Endothelial cell of umbilical vein (primary cell): ENCODE measurements at regions not wholly inside any gene's neighbourhood (a gene's known extent, or its start where the extent isn't known, plus 50 kb on each side); places are given as distances from the start of the nearest gene placed in this dataset.
"Not testable (repeated sequence)": the region's sequence is repeated elsewhere in the genome, so short reads cannot be mapped to it uniquely, and the experiment has no call there.

Source experiments
- CTCF ChIP-seq, 2 donors: IDR thresholded peaks; 1 replicate in 1 of 2; 2 replicates in 1 of 2; pipeline ENCODE4 v1.5.1; 2011; ENCODE audit warnings: low read length in 2 of 2, mild to moderate bottlenecking in 2 of 2, moderate library complexity in 2 of 2, control low read depth in 1 of 2, inconsistent platforms in 1 of 2, low read depth in 1 of 2; ENCODE audit not compliant: insufficient read depth in 1 of 2; ENCODE audit errors: extremely low read depth in 1 of 2
- EZH2 ChIP-seq: IDR thresholded peaks from 2 replicates; pipeline ENCODE4 v1.6.1; 2012; ENCODE audit warnings: borderline replicate concordance, low read depth, mild to moderate bottlenecking, moderate library complexity, low read length, inconsistent platforms; ENCODE audit not compliant: severe bottlenecking
- JUN ChIP-seq: IDR thresholded peaks from 2 replicates; pipeline ENCODE4 v1.6.1; 2011; ENCODE audit warnings: borderline replicate concordance, low read depth; ENCODE audit not compliant: insufficient read length, insufficient read depth
- POLR2AphosphoS5 ChIP-seq: IDR thresholded peaks from 2 replicates; pipeline ENCODE4 v1.6.1; 2012; ENCODE audit warnings: low read depth, mild to moderate bottlenecking, control low read depth, low read length, moderate library complexity; ENCODE audit not compliant: insufficient read depth

GRCh38 chr5:10015681-10016080, 234.0 kb downstream of the ATPSCKMT start:
- not testable (repeated sequence) for TF ChIP-seq CTCF (IDR thresholded peaks at IDR 0.05; ENCODE audit: extremely low read depth in 1 of 2, insufficient read depth in 1 of 2, low read depth in 1 of 2, low read length in 2 of 2); EZH2; POLR2AphosphoS5; JUN
